Trophoblast cell (in vitro differentiated cells and primary cell): ENCODE measurements at regions not wholly inside any gene's neighbourhood (a gene's known extent, or its start where the extent isn't known, plus 50 kb on each side); places are given as distances from the start of the nearest gene placed in this dataset.

Experiments
- DNase-seq, 2 donors: peaks; one replicate each; pipeline ENCODE4 v3.0.0-alpha.2; 2016
- H2AFZ ChIP-seq: 2 replicates; pipeline ENCODE4 v1.6.1; 2013; ENCODE audit warnings: low read length, moderate library complexity, mild to moderate bottlenecking; ENCODE audit not compliant: insufficient read depth, poor library complexity
- H2AK5ac ChIP-seq: 2 replicates; pipeline ENCODE4 v1.6.1; 2013; ENCODE audit warnings: mild to moderate bottlenecking, low read length
- H2BK120ac ChIP-seq: 2 replicates; pipeline ENCODE4 v1.6.1; 2013; ENCODE audit warnings: low read length, mild to moderate bottlenecking, moderate library complexity; ENCODE audit not compliant: insufficient read depth, poor library complexity
- H2BK12ac ChIP-seq: 2 replicates; pipeline ENCODE4 v1.6.1; 2013; ENCODE audit warnings: mild to moderate bottlenecking, low read length, moderate library complexity
- H2BK5ac ChIP-seq: 2 replicates; pipeline ENCODE4 v1.6.1; 2013; ENCODE audit warnings: low read length, low read depth, moderate library complexity, mild to moderate bottlenecking; ENCODE audit not compliant: poor library complexity
- H3K14ac ChIP-seq: 2 replicates; pipeline ENCODE4 v1.6.1; 2013; ENCODE audit warnings: mild to moderate bottlenecking, low read length
- H3K18ac ChIP-seq: 2 replicates; pipeline ENCODE4 v1.6.1; 2013; ENCODE audit warnings: mild to moderate bottlenecking, low read length
- H3K23ac ChIP-seq: 2 replicates; pipeline ENCODE4 v1.6.1; 2013; ENCODE audit warnings: low read length
- H3K27ac ChIP-seq: 2 replicates; pipeline ENCODE4 v1.5.1; 2013; ENCODE audit warnings: low read depth, mild to moderate bottlenecking, inconsistent platforms, low read length, moderate library complexity
- H3K27me3 ChIP-seq: 2 replicates; pipeline ENCODE4 v1.6.1; 2013; ENCODE audit warnings: inconsistent platforms, mild to moderate bottlenecking, low read length, moderate library complexity; ENCODE audit not compliant: insufficient read depth
- H3K36me3 ChIP-seq, 2 experiments: 1 replicate in 1 of 2; 2 replicates in 1 of 2; pipeline ENCODE4 v1.6.1; 2013; ENCODE audit warnings: low read length in 2 of 2, mild to moderate bottlenecking in 2 of 2, moderate library complexity in 1 of 2; ENCODE audit not compliant: insufficient read depth in 2 of 2, control insufficient read depth in 1 of 2
- H3K4ac ChIP-seq: 2 replicates; pipeline ENCODE4 v1.6.1; 2013; ENCODE audit warnings: low read depth, mild to moderate bottlenecking, low read length, moderate library complexity
- H3K4me1 ChIP-seq, 2 experiments: 1 replicate in 1 of 2; 2 replicates in 1 of 2; pipeline ENCODE4 v1.6.1; 2013; ENCODE audit warnings: low read length in 2 of 2, mild to moderate bottlenecking in 2 of 2, moderate library complexity in 1 of 2; ENCODE audit not compliant: insufficient read depth in 2 of 2, control insufficient read depth in 1 of 2
- H3K4me2 ChIP-seq: 2 replicates; pipeline ENCODE4 v1.6.1; 2013; ENCODE audit warnings: inconsistent platforms, mild to moderate bottlenecking, low read length, moderate library complexity
- H3K4me3 ChIP-seq: 2 replicates; pipeline ENCODE4 v1.5.1; 2013; ENCODE audit warnings: mild to moderate bottlenecking, low read depth, low read length, inconsistent platforms
- H3K79me1 ChIP-seq: one replicate; pipeline ENCODE4 v1.6.1; 2013; ENCODE audit warnings: low read length
- H3K79me2 ChIP-seq: 2 replicates; pipeline ENCODE4 v1.6.1; 2013; ENCODE audit warnings: low read length, mild to moderate bottlenecking; ENCODE audit not compliant: control insufficient read depth, insufficient read depth, poor library complexity
- H3K9ac ChIP-seq: 2 replicates; pipeline ENCODE4 v1.6.1; 2013; ENCODE audit warnings: mild to moderate bottlenecking, low read length
- H3K9me3 ChIP-seq: 2 replicates; pipeline ENCODE4 v1.6.1; 2013; ENCODE audit warnings: low read depth, mild to moderate bottlenecking, control low read depth, inconsistent platforms, low read length; ENCODE audit not compliant: insufficient read depth
- H4K12ac ChIP-seq: 2 replicates; pipeline ENCODE4 v1.6.1; 2013; ENCODE audit warnings: low read depth, mild to moderate bottlenecking, low read length, moderate library complexity
- H4K8ac ChIP-seq: 2 replicates; pipeline ENCODE4 v1.6.1; 2013; ENCODE audit warnings: low read depth, mild to moderate bottlenecking, low read length, moderate library complexity
- H4K91ac ChIP-seq: one replicate; pipeline ENCODE4 v1.6.1; 2013; ENCODE audit warnings: low read depth, mild to moderate bottlenecking, low read length, moderate library complexity
- WGBS: extraction: QIAGEN DNeasy Blood & Tissue Kit; methylation state at CpG from one replicate; pipeline ENCODE4 v1.1.7; 2013; ENCODE audit warnings: missing lambda C conversion rate; ENCODE audit not compliant: insufficient read length, insufficient coverage; ENCODE audit errors: extremely low coverage; 5-methylcytosine and 5-hydroxymethylcytosine counted together

DNA sequence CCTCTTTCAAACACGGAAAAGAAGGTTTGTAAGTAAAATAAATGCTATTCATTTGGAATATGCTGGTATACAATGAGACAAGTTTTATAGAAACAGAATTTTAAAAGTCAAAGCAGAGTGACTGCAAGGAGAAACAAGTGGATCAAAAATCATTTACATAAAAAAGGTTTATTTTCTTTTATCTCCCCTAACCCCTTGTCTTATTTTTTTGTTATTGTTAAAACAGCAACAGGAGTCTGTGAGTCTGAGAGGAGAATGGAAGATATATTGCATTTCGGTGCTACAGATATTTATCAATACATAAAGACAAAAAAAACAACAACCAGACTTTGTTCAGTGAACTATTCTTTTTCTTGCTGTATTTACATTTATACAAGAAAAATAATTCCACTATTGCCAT is 1116.4 kb downstream of the OTOL1 start:
- Histone ChIP-seq H3K14ac (no peak overlapping the region), H3K4me1 (peaks cover 0 to 2% of the 10 kb centered on the region in 2 experiments), H3K4me3 (no peak overlapping the region), H2BK12ac (no peak overlapping the region), H3K27ac (no peak overlapping the region), H4K12ac (no peak overlapping the region), H2BK120ac (no peak overlapping the region), H3K27me3 (no peaks in the 10 kb centered on the region), H2BK5ac (no peak overlapping the region), H3K9me3 (no peaks in the 10 kb centered on the region), H4K8ac (no peak overlapping the region), H3K23ac (no peak overlapping the region), H3K9ac (no peak overlapping the region), H3K79me2 (no peaks in the 10 kb centered on the region), H2AK5ac (no peak overlapping the region), H2AFZ (no peak overlapping the region), H3K4me2 (no peak overlapping the region), H4K91ac (no peak overlapping the region), H3K4ac (no peak overlapping the region), H3K79me1 (no peaks in the 10 kb centered on the region), H3K36me3 (no peaks in the 10 kb centered on the region), H3K18ac (no peak overlapping the region)
- no CpG with 5 or more reads among the region's 2 CpGs for WGBS
- no peak for DNase-seq

DNA sequence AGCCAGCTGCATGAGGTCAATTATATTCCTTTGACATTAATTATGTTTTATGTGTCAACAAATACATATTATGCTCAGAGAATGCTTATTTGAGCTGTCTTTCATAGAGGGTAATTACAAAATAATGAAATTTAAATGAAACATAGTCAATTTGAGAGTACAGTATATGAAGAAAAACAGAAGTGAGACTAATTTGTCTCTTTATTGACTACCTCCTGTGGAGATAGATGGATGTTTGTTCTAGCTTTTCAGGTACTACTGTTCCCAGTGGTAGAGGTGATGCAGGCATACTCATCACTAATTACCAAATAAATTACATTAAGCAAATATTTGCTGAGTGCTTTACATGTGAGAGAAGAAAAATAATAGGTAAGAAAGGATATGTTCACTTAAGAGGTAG is 1129.6 kb downstream of the OTOL1 start:
- Histone ChIP-seq H3K9me3 (no peaks in the 10 kb centered on the region), H3K9ac (no peak overlapping the region), H3K27me3 (no peaks in the 10 kb centered on the region), H3K4me2 (no peak overlapping the region), H2AK5ac (no peak overlapping the region), H4K12ac (no peak overlapping the region), H3K4me3 (no peak overlapping the region), H3K4me1 (no peaks in the 10 kb centered on the region), H3K36me3 (no peaks in the 10 kb centered on the region), H2BK5ac (no peak overlapping the region), H3K4ac (no peak overlapping the region), H2BK12ac (no peak overlapping the region), H4K91ac (no peak overlapping the region), H4K8ac (no peak overlapping the region), H3K27ac (no peak overlapping the region), H2AFZ (no peak overlapping the region), H3K14ac (no peak overlapping the region), H3K79me1 (no peaks in the 10 kb centered on the region), H3K23ac (no peak overlapping the region), H2BK120ac (no peak overlapping the region), H3K79me2 (no peaks in the 10 kb centered on the region), H3K18ac (no peak overlapping the region)
- DNase-seq, result no peak

DNA sequence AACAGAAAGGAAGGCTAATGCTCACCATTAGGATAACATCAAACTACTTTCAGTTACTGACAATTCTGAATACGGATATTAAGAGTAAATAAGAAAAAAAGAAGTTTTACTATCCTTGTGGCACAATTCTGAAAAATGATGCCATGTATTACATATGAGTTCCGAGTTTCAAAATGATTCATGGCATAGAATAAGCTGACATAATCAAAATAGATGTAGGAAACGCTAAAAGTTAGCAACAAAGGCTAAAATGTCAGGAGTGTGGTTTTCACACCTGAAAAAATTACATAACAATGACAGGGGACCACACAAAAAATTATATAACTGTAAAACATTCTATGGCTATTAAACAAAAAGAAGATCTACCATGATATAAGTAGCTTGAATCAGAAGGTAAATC is 1131.9 kb downstream of the OTOL1 start:
- Histone ChIP-seq H3K9ac (no peak overlapping the region), H3K27ac (no peak overlapping the region), H2BK12ac (no peak overlapping the region), H4K91ac (no peak overlapping the region), H2BK120ac (no peak overlapping the region), H3K23ac (no peak overlapping the region), H3K79me2 (no peaks in the 10 kb centered on the region), H3K27me3 (no peaks in the 10 kb centered on the region), H2AFZ (no peak overlapping the region), H3K18ac (no peak overlapping the region), H3K4ac (no peak overlapping the region), H3K4me3 (no peak overlapping the region), H2AK5ac (no peak overlapping the region), H3K9me3 (no peaks in the 10 kb centered on the region), H3K4me2 (no peak overlapping the region), H4K8ac (no peak overlapping the region), H3K36me3 (no peaks in the 10 kb centered on the region), H3K14ac (no peak overlapping the region), H4K12ac (no peak overlapping the region), H3K79me1 (no peaks in the 10 kb centered on the region), H3K4me1 (no peaks in the 10 kb centered on the region), H2BK5ac (no peak overlapping the region)
- no CpG with 5 or more reads among the region's 3 CpGs for WGBS
- no peak for DNase-seq

DNA sequence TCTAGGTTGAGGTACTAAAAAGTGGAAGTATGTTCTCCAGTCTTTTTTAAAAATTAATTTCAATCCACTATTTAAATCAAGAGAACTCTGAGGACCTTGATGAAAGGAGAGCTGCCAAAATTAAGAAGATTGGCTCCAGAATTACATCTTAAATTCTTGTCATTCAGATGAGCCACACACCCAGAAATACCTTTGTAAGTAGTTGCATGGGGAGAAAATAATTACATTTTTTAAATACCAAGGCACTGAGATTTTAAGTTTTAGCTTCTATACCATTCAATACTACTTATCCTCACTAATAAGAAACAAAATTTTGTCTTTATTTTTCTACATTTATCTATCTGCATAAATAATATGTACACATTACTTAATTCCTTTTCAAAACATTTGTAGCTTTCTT is 1132.8 kb downstream of the OTOL1 start:
- H3K79me1 ChIP-seq, result no peaks in the 10 kb centered on the region
- no peaks in the 10 kb centered on the region for H3K27me3 ChIP-seq
- H2BK120ac ChIP-seq, result no peak overlapping the region
- H4K8ac ChIP-seq, result no peak overlapping the region
- H2BK5ac ChIP-seq, result no peak overlapping the region
- H2AFZ ChIP-seq, result no peak overlapping the region
- no peak overlapping the region for H3K14ac ChIP-seq
- H4K12ac ChIP-seq, result no peak overlapping the region
- H3K79me2 ChIP-seq, result no peaks in the 10 kb centered on the region
- H3K9me3 ChIP-seq, result no peaks in the 10 kb centered on the region
- no peak overlapping the region for H3K18ac ChIP-seq
- no peaks in the 10 kb centered on the region for H3K36me3 ChIP-seq
- no peak overlapping the region for H2AK5ac ChIP-seq
- H4K91ac ChIP-seq, result no peak overlapping the region
- H3K27ac ChIP-seq, result no peak overlapping the region
- H2BK12ac ChIP-seq, result no peak overlapping the region
- H3K23ac ChIP-seq, result no peak overlapping the region
- no peak overlapping the region for H3K4ac ChIP-seq
- H3K4me1 ChIP-seq, result no peaks in the 10 kb centered on the region
- H3K9ac ChIP-seq, result no peak overlapping the region
- no peak overlapping the region for H3K4me2 ChIP-seq
- H3K4me3 ChIP-seq, result no peak overlapping the region
- DNase-seq, result peak in 1 of 2 donors; percentile 1

DNA sequence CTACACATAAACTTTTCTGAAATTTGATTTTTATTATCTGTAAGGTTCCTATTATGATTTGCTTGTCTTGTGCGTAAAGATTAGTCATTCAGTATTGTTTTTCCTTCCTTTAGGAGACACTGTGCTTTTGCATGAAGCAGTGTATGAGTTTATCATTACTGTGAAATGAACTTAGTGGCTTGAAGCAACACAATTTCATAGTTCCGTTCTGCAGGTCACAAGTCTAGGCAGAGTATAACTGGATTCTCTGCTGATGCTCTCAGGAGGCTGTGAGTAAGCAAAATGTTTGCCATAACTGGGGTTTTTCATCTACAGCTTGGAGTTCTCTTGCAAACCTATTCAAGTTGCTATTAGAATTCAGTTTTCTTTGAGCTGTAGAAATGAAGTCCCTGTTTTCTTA is 1136.1 kb downstream of the OTOL1 start:
- no peak overlapping the region for H3K9ac ChIP-seq

More for the DNA sequence above, 1136.1 kb downstream of the OTOL1 start:
- Histone ChIP-seq H3K27me3 (no peaks in the 10 kb centered on the region), H3K18ac (no peak overlapping the region), H3K4ac (no peak overlapping the region), H4K12ac (no peak overlapping the region), H3K9me3 (no peaks in the 10 kb centered on the region), H4K91ac (no peak overlapping the region), H2AFZ (no peak overlapping the region), H2BK12ac (no peak overlapping the region), H4K8ac (no peak overlapping the region), H3K4me3 (no peak overlapping the region), H3K27ac (no peak overlapping the region), H3K4me1 (no peaks in the 10 kb centered on the region), H3K36me3 (peaks cover 0 to 2% of the 10 kb centered on the region in 2 experiments), H3K4me2 (no peak overlapping the region), H3K23ac (no peak overlapping the region), H2BK120ac (no peak overlapping the region), H2AK5ac (no peak overlapping the region), H2BK5ac (no peak overlapping the region), H3K79me2 (no peaks in the 10 kb centered on the region), H3K79me1 (no peaks in the 10 kb centered on the region), H3K14ac (no peak overlapping the region)
- no peak for DNase-seq
- no CpG with 5 or more reads among the region's 2 CpGs for WGBS
